HCT116 (cell line): ENCODE measurements at regions not wholly inside any gene's neighbourhood (a gene's known extent, or its start where the extent isn't known, plus 50 kb on each side); places are given as distances from the start of the nearest gene placed in this dataset.

ENCODE experiments used
- ATF3 ChIP-seq: IDR thresholded peaks from 2 replicates; pipeline ENCODE4 v1.6.1; 2012
- CTCF ChIP-seq, 3 experiments: fragments of 200-600 bp in 1 of 3; sonication (generic) in 1 of 3; IDR thresholded peaks in 2 of 3; conservative IDR thresholded peaks in 1 of 3; 2 replicates each; pipeline ENCODE4 v1.5.1; 2012 to 2017; ENCODE audit warnings: low read depth in 2 of 3, low read length in 2 of 3, antibody characterized with exemption in 1 of 3, borderline replicate concordance in 1 of 3, control low read depth in 1 of 3, mild to moderate bottlenecking in 1 of 3, mixed read lengths in 1 of 3, mixed run types in 1 of 3, moderate library complexity in 1 of 3; ENCODE audit not compliant: insufficient read depth in 1 of 3
- EZH2 ChIP-seq: fragments of 200-600 bp; sonication (generic); IDR thresholded peaks from 2 replicates; pipeline ENCODE4 v1.6.1; 2017; ENCODE audit warnings: antibody characterized with exemption, mixed run types
- EZH2phosphoT487 ChIP-seq: fragments of 200-600 bp; IDR thresholded peaks from 2 replicates; pipeline ENCODE4 v1.6.1; 2018; ENCODE audit warnings: antibody characterized with exemption, borderline replicate concordance
- JUND ChIP-seq: IDR thresholded peaks from 2 replicates; pipeline ENCODE4 v1.6.1; 2012
- SP1 ChIP-seq: IDR thresholded peaks from 2 replicates; pipeline ENCODE4 v1.6.1; 2012; ENCODE audit warnings: low read depth
- TCF7L2 ChIP-seq: IDR thresholded peaks from 2 replicates; pipeline ENCODE4 v1.7.0; 2011; ENCODE audit warnings: borderline replicate concordance, inconsistent platforms; ENCODE audit not compliant: insufficient read depth, insufficient read length; ENCODE audit errors: extremely low read depth
- YY1 ChIP-seq: IDR thresholded peaks from 2 replicates; pipeline ENCODE4 v1.6.1; 2011; ENCODE audit warnings: low read length, low read depth, moderate library complexity, mild to moderate bottlenecking; ENCODE audit not compliant: insufficient replicate concordance; ENCODE audit errors: extremely low read depth
- ZFX ChIP-seq: fragments of 450-650 bp; IDR thresholded peaks from 2 replicates; pipeline ENCODE4 v1.6.1; 2017

- TF ChIP-seq TCF7L2 (no peak), CTCF (IDR thresholded peaks at IDR 0.05 in 2 of 3, conservative IDR thresholded peaks at IDR 0.05 in 1 of 3; ENCODE audit: borderline replicate concordance in 1 of 3, insufficient read depth in 1 of 3, low read depth in 2 of 3, low read length in 2 of 3) (no peak), YY1 (no peak), ZFX (no peak), JUND (no peak), EZH2phosphoT487 (no peak), ATF3 (no peak), EZH2 (no peak), SP1 (no peak)
Observed at GRCh38 chr1:244914761-244915160, 50.4 kb upstream of the HNRNPU start.
